ENCODE measurements at regions not wholly inside any gene's neighbourhood (a gene's known extent, or its start where the extent isn't known, plus 50 kb on each side); places are given as distances from the start of the nearest gene placed in this dataset.

DNA sequence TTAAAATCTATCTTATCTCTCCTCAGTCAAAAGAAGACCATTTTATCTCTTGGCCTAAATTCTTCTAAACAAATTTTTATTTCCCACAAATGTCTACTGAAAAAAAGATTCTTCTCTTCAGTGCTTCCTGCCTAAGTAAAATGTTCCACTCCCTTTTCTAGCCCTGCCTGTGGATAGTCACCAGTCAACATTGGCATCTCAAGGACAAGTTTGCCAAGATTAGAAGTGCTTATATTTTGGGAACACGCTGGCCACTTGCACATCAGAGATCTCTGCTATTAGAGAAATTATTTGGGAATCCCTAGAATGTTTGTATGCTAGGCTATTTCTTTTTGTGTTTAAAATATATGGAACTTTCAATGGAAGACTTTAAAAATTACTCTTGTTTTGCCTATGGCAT, 758.2 kb upstream of the CDH7 start (continued):
- no peak for TF ChIP-seq USF2 (IDR thresholded peaks at IDR 0.05; ENCODE audit: low read depth, low read length)
- no peak for TF ChIP-seq USF2 (CRISPR knock-in tag; IDR thresholded peaks at IDR 0.05; ENCODE audit: borderline replicate concordance)
- no peak for TF ChIP-seq CEBPG (CRISPR knock-in tag; IDR thresholded peaks at IDR 0.05)
- TF ChIP-seq NFKB2 (CRISPR knock-in tag; IDR thresholded peaks at IDR 0.05; ENCODE audit: borderline replicate concordance), result no peak
- TF ChIP-seq THRA (CRISPR knock-in tag; IDR thresholded peaks at IDR 0.05; ENCODE audit: borderline replicate concordance), result no peak
- no peak for TF ChIP-seq ZNF136 (CRISPR knock-in tag; IDR thresholded peaks at IDR 0.05; ENCODE audit: low read depth)

DNA sequence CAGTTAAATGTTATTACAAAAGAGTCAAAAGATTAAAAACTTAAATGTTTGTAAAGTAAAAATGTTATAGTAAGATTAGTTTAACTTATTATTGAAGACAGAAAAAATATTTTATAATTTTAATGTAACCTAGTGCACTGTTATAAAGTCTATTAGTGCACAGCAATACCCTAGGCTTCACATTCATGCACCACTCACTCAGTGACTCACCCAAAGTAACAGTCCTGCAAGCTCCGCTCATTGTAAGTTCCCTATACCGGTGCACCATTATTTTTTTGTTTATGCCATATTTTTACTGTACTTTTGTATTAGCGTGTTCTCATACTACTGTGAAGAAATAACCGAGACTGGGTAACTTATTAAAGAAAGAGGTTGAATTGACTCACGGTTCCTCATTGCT, 759.7 kb upstream of the CDH7 start:
- POLR2A ChIA-PET, result no interaction called here
- Histone ChIP-seq H3K4me3 (replicated peaks in 1 of 3; ENCODE audit: insufficient read depth in 1 of 3, low read depth in 2 of 3, low read length in 3 of 3) (no peak overlapping the region), H3K4me2 (ENCODE audit: low read depth, low read length) (no peak overlapping the region), H3K9ac (ENCODE audit: insufficient read depth, low read depth, low read length) (no peak overlapping the region), H3K4me1 (ENCODE audit: insufficient read depth, low read length) (no peaks in the 10 kb centered on the region), H3K27me3 (ENCODE audit: control insufficient read depth in 1 of 2, insufficient read depth in 2 of 2, low read length in 2 of 2) (no peaks in the 10 kb centered on the region), H3K27ac (ENCODE audit: extremely low read length, insufficient read depth, low read length) (no peak overlapping the region), H3K9me3 (ENCODE audit: low read length) (no peaks in the 10 kb centered on the region), H3K36me3 (replicated peaks in 1 of 2; ENCODE audit: control insufficient read depth in 1 of 2, insufficient read depth in 2 of 2, low read length in 2 of 2) (no peaks in the 10 kb centered on the region), H3K79me2 (ENCODE audit: insufficient read depth, low read length) (no peaks in the 10 kb centered on the region), H4K20me1 (ENCODE audit: insufficient read depth, low read length) (no peaks in the 10 kb centered on the region), H2AFZ (ENCODE audit: low read length) (no peak overlapping the region)
- in situ Hi-C loops (cut with HindIII; ENCODE audit: extremely low pct_ligation_motif_present, low pct_unique_long_range_greater_than_20kb) (no loop called here), intact Hi-C loops (cut with micrococcal nuclease; ENCODE audit: unreplicated experiment) (no loop called here)
- WGBS (ENCODE audit: low lambda C conversion rate), result 1% methylated on average over 5 of the region's 5 CpGs
- DNase-seq (ENCODE audit: low spot score) (no peak), ATAC-seq (no peak), FAIRE-seq (no peak)
- CTCF ChIA-PET (ENCODE audit: low intra/inter-chr PET ratio, low total read pairs), result no interaction called here
- no TSS peak for BruUV-seq (replicated peaks)
- TF ChIP-seq, protein P1, sequence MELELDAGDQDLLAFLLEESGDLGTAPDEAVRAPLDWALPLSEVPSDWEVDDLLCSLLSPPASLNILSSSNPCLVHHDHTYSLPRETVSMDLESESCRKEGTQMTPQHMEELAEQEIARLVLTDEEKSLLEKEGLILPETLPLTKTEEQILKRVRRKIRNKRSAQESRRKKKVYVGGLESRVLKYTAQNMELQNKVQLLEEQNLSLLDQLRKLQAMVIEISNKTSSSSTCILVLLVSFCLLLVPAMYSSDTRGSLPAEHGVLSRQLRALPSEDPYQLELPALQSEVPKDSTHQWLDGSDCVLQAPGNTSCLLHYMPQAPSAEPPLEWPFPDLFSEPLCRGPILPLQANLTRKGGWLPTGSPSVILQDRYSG (CRISPR knock-in tag; IDR thresholded peaks at IDR 0.05), result no peak
- TF ChIP-seq ZFP91 (CRISPR knock-in tag; IDR thresholded peaks at IDR 0.05; ENCODE audit: borderline replicate concordance), result no peak
- no peak for TF ChIP-seq ZSCAN22 (CRISPR knock-in tag; IDR thresholded peaks at IDR 0.05)
- TF ChIP-seq, protein P2, sequence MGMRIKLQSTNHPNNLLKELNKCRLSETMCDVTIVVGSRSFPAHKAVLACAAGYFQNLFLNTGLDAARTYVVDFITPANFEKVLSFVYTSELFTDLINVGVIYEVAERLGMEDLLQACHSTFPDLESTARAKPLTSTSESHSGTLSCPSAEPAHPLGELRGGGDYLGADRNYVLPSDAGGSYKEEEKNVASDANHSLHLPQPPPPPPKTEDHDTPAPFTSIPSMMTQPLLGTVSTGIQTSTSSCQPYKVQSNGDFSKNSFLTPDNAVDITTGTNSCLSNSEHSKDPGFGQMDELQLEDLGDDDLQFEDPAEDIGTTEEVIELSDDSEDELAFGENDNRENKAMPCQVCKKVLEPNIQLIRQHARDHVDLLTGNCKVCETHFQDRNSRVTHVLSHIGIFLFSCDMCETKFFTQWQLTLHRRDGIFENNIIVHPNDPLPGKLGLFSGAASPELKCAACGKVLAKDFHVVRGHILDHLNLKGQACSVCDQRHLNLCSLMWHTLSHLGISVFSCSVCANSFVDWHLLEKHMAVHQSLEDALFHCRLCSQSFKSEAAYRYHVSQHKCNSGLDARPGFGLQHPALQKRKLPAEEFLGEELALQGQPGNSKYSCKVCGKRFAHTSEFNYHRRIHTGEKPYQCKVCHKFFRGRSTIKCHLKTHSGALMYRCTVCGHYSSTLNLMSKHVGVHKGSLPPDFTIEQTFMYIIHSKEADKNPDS (CRISPR knock-in tag; IDR thresholded peaks at IDR 0.05), result no peak
- no peak for TF ChIP-seq NFE2L1 (CRISPR knock-in tag; IDR thresholded peaks at IDR 0.05; ENCODE audit: borderline replicate concordance)
- TF ChIP-seq, protein P3, sequence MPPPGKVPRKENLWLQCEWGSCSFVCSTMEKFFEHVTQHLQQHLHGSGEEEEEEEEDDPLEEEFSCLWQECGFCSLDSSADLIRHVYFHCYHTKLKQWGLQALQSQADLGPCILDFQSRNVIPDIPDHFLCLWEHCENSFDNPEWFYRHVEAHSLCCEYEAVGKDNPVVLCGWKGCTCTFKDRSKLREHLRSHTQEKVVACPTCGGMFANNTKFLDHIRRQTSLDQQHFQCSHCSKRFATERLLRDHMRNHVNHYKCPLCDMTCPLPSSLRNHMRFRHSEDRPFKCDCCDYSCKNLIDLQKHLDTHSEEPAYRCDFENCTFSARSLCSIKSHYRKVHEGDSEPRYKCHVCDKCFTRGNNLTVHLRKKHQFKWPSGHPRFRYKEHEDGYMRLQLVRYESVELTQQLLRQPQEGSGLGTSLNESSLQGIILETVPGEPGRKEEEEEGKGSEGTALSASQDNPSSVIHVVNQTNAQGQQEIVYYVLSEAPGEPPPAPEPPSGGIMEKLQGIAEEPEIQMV (CRISPR knock-in tag; IDR thresholded peaks at IDR 0.05; ENCODE audit: low read depth), result no peak
- TF ChIP-seq ZNF775 (CRISPR knock-in tag; IDR thresholded peaks at IDR 0.05; ENCODE audit: borderline replicate concordance), result no peak
- TF ChIP-seq SMARCC2 (IDR thresholded peaks at IDR 0.05), result no peak
